WTC11 (cell line): ENCODE measurements at regions not wholly inside any gene's neighbourhood (a gene's known extent, or its start where the extent isn't known, plus 50 kb on each side); places are given as distances from the start of the nearest gene placed in this dataset.

Experiments
- AFF4 ChIP-seq: sonication (generic); formaldehyde crosslinking; IDR thresholded peaks from 2 replicates; pipeline ENCODE4 v1.8.1; 2023; ENCODE audit warnings: mild to moderate bottlenecking, missing genetic modification reagents, borderline replicate concordance
- ATF1 ChIP-seq: sonication (generic); formaldehyde crosslinking; IDR thresholded peaks from 2 replicates; pipeline ENCODE4 v1.8.1; 2023; ENCODE audit warnings: mild to moderate bottlenecking, moderate library complexity, missing genetic modification reagents
- CTCF ChIP-seq: fragments of 200-600 bp; IDR thresholded peaks from 2 replicates; pipeline ENCODE4 v1.8.0; 2022; ENCODE audit warnings: antibody characterized with exemption
- E2F1 ChIP-seq: sonication (generic); formaldehyde crosslinking; IDR thresholded peaks from 2 replicates; pipeline ENCODE4 v1.8.0; 2022; ENCODE audit warnings: mild to moderate bottlenecking, missing genetic modification reagents
- FOXJ3 ChIP-seq: sonication (generic); formaldehyde crosslinking; IDR thresholded peaks from 2 replicates; pipeline ENCODE4 v1.9.0; 2021; ENCODE audit warnings: missing genetic modification reagents, mild to moderate bottlenecking, borderline replicate concordance
- MAX ChIP-seq: sonication (generic); formaldehyde crosslinking; IDR thresholded peaks from 2 replicates; pipeline ENCODE4 v1.8.0; 2022; ENCODE audit warnings: mild to moderate bottlenecking, missing genetic modification reagents
- MXD4 ChIP-seq: fragments of 250-450 bp; sonication (Bioruptor Pico); IDR thresholded peaks from 2 replicates; pipeline ENCODE4 v1.8.0; 2021; ENCODE audit warnings: mild to moderate bottlenecking, moderate library complexity, borderline replicate concordance
- NFYB ChIP-seq: sonication (generic); formaldehyde crosslinking; conservative IDR thresholded peaks from 2 replicates; pipeline ENCODE4 v1.8.0; 2022; ENCODE audit warnings: low read depth, missing genetic modification reagents
- PREB ChIP-seq: sonication (generic); formaldehyde crosslinking; IDR thresholded peaks from 2 replicates; pipeline ENCODE4 v1.8.1; 2022; ENCODE audit warnings: mild to moderate bottlenecking, missing genetic modification reagents, moderate library complexity, borderline replicate concordance

GRCh38 chr5:124927735-124928134 lies 181.3 kb upstream of the ZNF608 start:
- TF ChIP-seq CTCF (no peak), ATF1 (CRISPR knock-in tag) (no peak), MXD4 (CRISPR knock-in tag) (no peak), NFYB (CRISPR knock-in tag) (no peak), FOXJ3 (CRISPR knock-in tag) (no peak), MAX (CRISPR knock-in tag) (no peak), PREB (CRISPR knock-in tag) (no peak), E2F1 (CRISPR knock-in tag) (no peak), AFF4 (no peak)
